H9 (cell line): ENCODE measurements at regions not wholly inside any gene's neighbourhood (a gene's known extent, or its start where the extent isn't known, plus 50 kb on each side); places are given as distances from the start of the nearest gene placed in this dataset.

ENCODE experiments used
- DNase-seq: peaks from one replicate; pipeline ENCODE4 v3.0.0-alpha.2; 2017
- H2AFZ ChIP-seq: one replicate; pipeline ENCODE4 v1.6.1; 2013; ENCODE audit warnings: mild to moderate bottlenecking, low read length, control low read depth, moderate library complexity
- H2AK5ac ChIP-seq: 2 replicates; pipeline ENCODE4 v1.6.1; 2013; ENCODE audit warnings: low read length, control low read depth, mixed read lengths; ENCODE audit not compliant: insufficient read length
- H2BK120ac ChIP-seq: one replicate; pipeline ENCODE4 v1.6.1; 2013; ENCODE audit warnings: low read depth, mild to moderate bottlenecking, low read length, control low read depth, inconsistent platforms; ENCODE audit not compliant: poor library complexity, severe bottlenecking
- H2BK12ac ChIP-seq: 2 replicates; pipeline ENCODE4 v1.6.1; 2013; ENCODE audit warnings: low read length, control low read depth, mixed read lengths, low read depth; ENCODE audit not compliant: insufficient read length
- H2BK15ac ChIP-seq: 2 replicates; pipeline ENCODE4 v1.6.1; 2013; ENCODE audit warnings: low read depth, low read length, control low read depth
- H2BK20ac ChIP-seq: one replicate; pipeline ENCODE4 v1.6.1; 2013; ENCODE audit warnings: low read depth, mild to moderate bottlenecking, low read length, control low read depth, inconsistent platforms; ENCODE audit not compliant: poor library complexity, severe bottlenecking
- H2BK5ac ChIP-seq: 2 replicates; pipeline ENCODE4 v1.6.1; 2013; ENCODE audit warnings: low read length, control low read depth, mixed read lengths; ENCODE audit not compliant: insufficient read length
- H3K14ac ChIP-seq: 2 replicates; pipeline ENCODE4 v1.6.1; 2013; ENCODE audit warnings: low read length, control low read depth; ENCODE audit not compliant: insufficient read depth
- H3K18ac ChIP-seq: 2 replicates; pipeline ENCODE4 v1.6.1; 2013; ENCODE audit warnings: low read depth, mild to moderate bottlenecking, mixed read lengths, low read length, control low read depth; ENCODE audit not compliant: insufficient read length
- H3K23ac ChIP-seq: 2 replicates; pipeline ENCODE4 v1.6.1; 2013; ENCODE audit warnings: low read length, control low read depth, mixed read lengths, low read depth; ENCODE audit not compliant: insufficient read length
- H3K23me2 ChIP-seq: 2 replicates; pipeline ENCODE4 v1.6.1; 2013; ENCODE audit warnings: low read depth, mild to moderate bottlenecking, mixed read lengths, low read length, control low read depth; ENCODE audit not compliant: insufficient read length, poor library complexity, severe bottlenecking
- H3K27ac ChIP-seq: 2 replicates; pipeline ENCODE4 v1.5.1; 2013; ENCODE audit warnings: low read length, control low read depth, mixed read lengths, low read depth; ENCODE audit not compliant: insufficient read length
- H3K27me3 ChIP-seq: 2 replicates; pipeline ENCODE4 v1.6.1; 2013; ENCODE audit warnings: low read length, control low read depth, inconsistent platforms; ENCODE audit not compliant: insufficient read depth
- H3K4ac ChIP-seq: 2 replicates; pipeline ENCODE4 v1.6.1; 2013; ENCODE audit warnings: low read depth, mild to moderate bottlenecking, control low read depth, inconsistent platforms, low read length, moderate library complexity
- H3K4me1 ChIP-seq: 2 replicates; pipeline ENCODE4 v1.6.1; 2013; ENCODE audit warnings: low read length, control low read depth, inconsistent platforms; ENCODE audit not compliant: insufficient read depth
- H3K4me2 ChIP-seq: 2 replicates; pipeline ENCODE4 v1.6.1; 2013; ENCODE audit warnings: low read length, control low read depth, mixed read lengths; ENCODE audit not compliant: insufficient read length, insufficient read depth
- H3K56ac ChIP-seq: 2 replicates; pipeline ENCODE4 v1.6.1; 2013; ENCODE audit warnings: low read depth, mild to moderate bottlenecking, mixed read lengths, low read length, control low read depth; ENCODE audit not compliant: insufficient read length
- H3K79me1 ChIP-seq: 2 replicates; pipeline ENCODE4 v1.6.1; 2013; ENCODE audit warnings: low read depth, mild to moderate bottlenecking, moderate library complexity, low read length, control low read depth, inconsistent platforms; ENCODE audit not compliant: insufficient read depth, poor library complexity, severe bottlenecking
- H3K79me2 ChIP-seq: 2 replicates; pipeline ENCODE4 v1.6.1; 2013; ENCODE audit warnings: low read length, control low read depth, inconsistent platforms; ENCODE audit not compliant: insufficient read depth
- H3K9ac ChIP-seq: 2 replicates; pipeline ENCODE4 v1.6.1; 2013; ENCODE audit warnings: low read length, control low read depth, mixed read lengths; ENCODE audit not compliant: insufficient read length; ENCODE audit errors: extremely low read depth
- H3K9me3 ChIP-seq: one replicate; pipeline ENCODE4 v1.6.1; 2013; ENCODE audit warnings: low read depth, low read length, inconsistent platforms; ENCODE audit not compliant: control insufficient read depth
- H3T11ph ChIP-seq: one replicate; pipeline ENCODE4 v1.6.1; 2013; ENCODE audit warnings: mild to moderate bottlenecking, low read length, control low read depth, inconsistent platforms
- H4K20me1 ChIP-seq: one replicate; pipeline ENCODE4 v1.6.1; 2013; ENCODE audit not compliant: control insufficient read depth, insufficient read length, insufficient read depth
- H4K5ac ChIP-seq: 2 replicates; pipeline ENCODE4 v1.6.1; 2013; ENCODE audit warnings: low read depth, mild to moderate bottlenecking, mixed read lengths, low read length, control low read depth; ENCODE audit not compliant: insufficient read length
- H4K8ac ChIP-seq: replicated peaks from 2 replicates; pipeline ENCODE4 v1.6.1; 2013; ENCODE audit warnings: low read length, control low read depth, mixed read lengths, low read depth; ENCODE audit not compliant: insufficient read length
- H4K91ac ChIP-seq: 2 replicates; pipeline ENCODE4 v1.6.1; 2013; ENCODE audit warnings: low read depth, mild to moderate bottlenecking, moderate library complexity, mixed read lengths, low read length, control low read depth; ENCODE audit not compliant: insufficient read length
- H3K27ac Mint-ChIP-seq, 3 experiments: 2 replicates in 2 of 3; 3 replicates in 1 of 3; pipeline ENCODE4 v1.8.0; 2020 to 2021; ENCODE audit warnings: mixed read lengths in 3 of 3, mild to moderate bottlenecking in 1 of 3, moderate library complexity in 1 of 3
- H3K27me3 Mint-ChIP-seq: 2 replicates; pipeline ENCODE4 v1.8.0; 2021; ENCODE audit warnings: low read depth, mild to moderate bottlenecking, moderate library complexity, mixed read lengths
- H3K36me3 Mint-ChIP-seq, 3 experiments: 2 replicates in 2 of 3; 3 replicates in 1 of 3; pipeline ENCODE4 v1.8.0; 2020 to 2021; ENCODE audit warnings: low read depth in 3 of 3, mixed read lengths in 3 of 3; ENCODE audit not compliant: insufficient read depth in 1 of 3
- H3K4me1 Mint-ChIP-seq, 2 experiments: 2 replicates each; pipeline ENCODE4 v1.8.0; 2020; ENCODE audit warnings: mixed read lengths in 2 of 2
- H3K4me3 Mint-ChIP-seq, 2 experiments: 2 replicates in 1 of 2; 3 replicates in 1 of 2; pipeline ENCODE4 v1.8.0; 2020 to 2021; ENCODE audit warnings: mild to moderate bottlenecking in 2 of 2, mixed read lengths in 2 of 2, moderate library complexity in 1 of 2
- H3K9me3 Mint-ChIP-seq, 2 experiments: 2 replicates in 1 of 2; 3 replicates in 1 of 2; pipeline ENCODE4 v1.8.0; 2020; ENCODE audit warnings: mild to moderate bottlenecking in 2 of 2, mixed read lengths in 2 of 2, moderate library complexity in 1 of 2
- CTCF ChIP-seq: fragments of 200-600 bp; sonication (generic); conservative IDR thresholded peaks from 3 replicates; pipeline ENCODE4 v1.8.0; 2021; ENCODE audit warnings: antibody characterized with exemption, mild to moderate bottlenecking
- WGBS: extraction: QIAGEN DNeasy Blood & Tissue Kit; methylation state at CpG from one replicate; pipeline ENCODE4 v1.1.7; 2013; ENCODE audit warnings: missing lambda C conversion rate, low lambda C conversion rate, mixed read lengths; ENCODE audit not compliant: insufficient read length; ENCODE audit errors: extremely low coverage; 5-methylcytosine and 5-hydroxymethylcytosine counted together

DNA sequence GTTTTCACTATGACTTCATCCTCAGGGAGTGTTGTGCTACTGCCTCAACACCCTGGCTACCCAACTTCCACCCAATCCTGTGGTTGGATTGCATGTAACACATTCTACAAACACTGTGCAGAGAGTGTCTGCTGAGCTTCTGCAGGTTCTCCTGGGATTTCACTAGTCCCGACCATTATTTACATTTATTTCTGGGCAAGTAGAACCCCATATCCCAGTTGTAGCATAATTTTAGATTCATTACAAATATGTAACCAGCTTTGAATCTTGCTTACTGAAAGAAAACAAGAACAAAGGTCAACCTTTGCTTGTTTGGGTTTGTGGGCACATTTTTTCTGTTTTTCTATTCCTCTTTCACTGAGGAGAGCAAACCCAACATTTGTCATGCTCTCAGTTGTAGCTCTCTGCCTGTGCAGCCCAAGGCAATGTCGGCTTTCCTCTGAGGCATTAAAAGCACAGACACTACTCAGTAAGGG lies 2036.1 kb upstream of the LRRTM1 start:
- H3K4me1 ChIP-seq = no peaks in the 10 kb centered on the region
- no peak overlapping the region for H3K14ac ChIP-seq
- H2BK15ac ChIP-seq = no peak overlapping the region
- H3K27me3 ChIP-seq = no peaks in the 10 kb centered on the region
- H3T11ph ChIP-seq = no peak overlapping the region
- no peak overlapping the region for H3K23ac ChIP-seq
- H3K79me1 ChIP-seq = no peaks in the 10 kb centered on the region
- H3K27ac ChIP-seq = no peak overlapping the region
- H3K9ac ChIP-seq = no peak overlapping the region
- no peaks in the 10 kb centered on the region for H3K9me3 ChIP-seq
- H3K4me1 Mint-ChIP-seq = peaks cover 0 to 2% of the 10 kb centered on the region in 2 experiments; a peak in 1 of 4 replicates
- H2AFZ ChIP-seq = no peak overlapping the region
- H3K56ac ChIP-seq = no peak overlapping the region
- no peak overlapping the region for H3K4me2 ChIP-seq
- H4K20me1 ChIP-seq = no peaks in the 10 kb centered on the region
- H3K18ac ChIP-seq = no peak overlapping the region
- no peak overlapping the region for H2BK120ac ChIP-seq
- no peak overlapping the region for H2BK20ac ChIP-seq
- no peak for TF ChIP-seq CTCF
- no peak overlapping the region for H4K8ac ChIP-seq
- no peak overlapping the region for H3K4me3 Mint-ChIP-seq
- H3K79me2 ChIP-seq = no peaks in the 10 kb centered on the region
- H4K5ac ChIP-seq = no peak overlapping the region
- H3K23me2 ChIP-seq = no peaks in the 10 kb centered on the region
- H2BK5ac ChIP-seq = no peak overlapping the region
- DNase-seq = no peak
- no peak overlapping the region for H3K27ac Mint-ChIP-seq
- no peak overlapping the region for H3K4ac ChIP-seq
- no peak overlapping the region for H2BK12ac ChIP-seq
- H3K9me3 Mint-ChIP-seq = no peaks in the 10 kb centered on the region
- H3K27me3 Mint-ChIP-seq = no peaks in the 10 kb centered on the region
- H2AK5ac ChIP-seq = no peak overlapping the region
- WGBS = no CpG with 5 or more reads among the region's 2 CpGs
- no peaks in the 10 kb centered on the region for H3K36me3 Mint-ChIP-seq
- no peak overlapping the region for H4K91ac ChIP-seq
